ENCODE measurements at regions not wholly inside any gene's neighbourhood (a gene's known extent, or its start where the extent isn't known, plus 50 kb on each side); places are given as distances from the start of the nearest gene placed in this dataset.

GRCh38 chr7:81051811-81052413 is 133.1 kb upstream of the SEMA3C start:
- Histone ChIP-seq H3K27ac (ENCODE audit: extremely low read length, insufficient read depth, low read length) (no peak overlapping the region), H3K4me2 (ENCODE audit: low read depth, low read length) (no peak overlapping the region), H3K79me2 (ENCODE audit: insufficient read depth, low read length) (no peaks in the 10 kb centered on the region), H3K9ac (ENCODE audit: insufficient read depth, low read depth, low read length) (no peak overlapping the region), H3K27me3 (ENCODE audit: control insufficient read depth in 1 of 2, insufficient read depth in 2 of 2, low read length in 2 of 2) (no peaks in the 10 kb centered on the region), H4K20me1 (ENCODE audit: insufficient read depth, low read length) (no peaks in the 10 kb centered on the region), H2AFZ (ENCODE audit: low read length) (no peak overlapping the region), H3K4me3 (replicated peaks in 1 of 3; ENCODE audit: insufficient read depth in 1 of 3, low read depth in 2 of 3, low read length in 3 of 3) (no peak overlapping the region), H3K4me1 (ENCODE audit: insufficient read depth, low read length) (no peaks in the 10 kb centered on the region), H3K9me3 (ENCODE audit: low read length) (no peaks in the 10 kb centered on the region; the same call in 1 of the 2 replicates), H3K36me3 (replicated peaks in 1 of 2; ENCODE audit: control insufficient read depth in 1 of 2, insufficient read depth in 2 of 2, low read length in 2 of 2) (no peaks in the 10 kb centered on the region)
- no peak for ATAC-seq
- no peak for DNase-seq (ENCODE audit: low spot score)
- intact Hi-C loops (cut with micrococcal nuclease; ENCODE audit: unreplicated experiment) (no loop called here), in situ Hi-C loops (cut with HindIII; ENCODE audit: extremely low pct_ligation_motif_present, low pct_unique_long_range_greater_than_20kb) (no loop called here)
- TF ChIP-seq EHMT2 (IDR thresholded peaks at IDR 0.05; ENCODE audit: borderline replicate concordance, low read depth, low read length), result no peak
- TF ChIP-seq ARNT2 (CRISPR knock-in tag; IDR thresholded peaks at IDR 0.05; ENCODE audit: low read depth), result no peak
- no peak for TF ChIP-seq NFKB2 (CRISPR knock-in tag; IDR thresholded peaks at IDR 0.05; ENCODE audit: borderline replicate concordance)
- TF ChIP-seq ZNF639 (CRISPR knock-in tag; conservative IDR thresholded peaks at IDR 0.05), result no peak
- no peak for FAIRE-seq
- WGBS (ENCODE audit: low lambda C conversion rate), result 5% methylated on average over 3 of the region's 3 CpGs
- CTCF ChIA-PET (ENCODE audit: low intra/inter-chr PET ratio, low total read pairs), result no interaction called here
- POLR2A ChIA-PET, result no interaction called here
- no TSS peak for BruUV-seq (replicated peaks)

- Histone ChIP-seq H3K27me3 (ENCODE audit: control insufficient read depth in 1 of 2, insufficient read depth in 2 of 2, low read length in 2 of 2) (no peaks in the 10 kb centered on the region), H3K36me3 (replicated peaks in 1 of 2; ENCODE audit: control insufficient read depth in 1 of 2, insufficient read depth in 2 of 2, low read length in 2 of 2) (no peaks in the 10 kb centered on the region), H3K4me1 (ENCODE audit: insufficient read depth, low read length) (no peaks in the 10 kb centered on the region), H4K20me1 (ENCODE audit: insufficient read depth, low read length) (no peaks in the 10 kb centered on the region), H2AFZ (ENCODE audit: low read length) (no peak overlapping the region), H3K9me3 (ENCODE audit: low read length) (no peaks in the 10 kb centered on the region; the same call in 1 of the 2 replicates), H3K4me2 (ENCODE audit: low read depth, low read length) (no peak overlapping the region), H3K9ac (ENCODE audit: insufficient read depth, low read depth, low read length) (no peak overlapping the region), H3K27ac (ENCODE audit: extremely low read length, insufficient read depth, low read length) (no peak overlapping the region), H3K79me2 (ENCODE audit: insufficient read depth, low read length) (no peaks in the 10 kb centered on the region), H3K4me3 (replicated peaks in 1 of 3; ENCODE audit: insufficient read depth in 1 of 3, low read depth in 2 of 3, low read length in 3 of 3) (no peak overlapping the region)
- ChIA-PET CTCF (ENCODE audit: low intra/inter-chr PET ratio, low total read pairs) (no interaction called here), POLR2A (no interaction called here)
- no peak for DNase-seq (ENCODE audit: low spot score)
- ATAC-seq, result no peak
- TF ChIP-seq SMARCE1 (IDR thresholded peaks at IDR 0.05; ENCODE audit: borderline replicate concordance), result no peak
- TF ChIP-seq ZFX (CRISPR knock-in tag; IDR thresholded peaks at IDR 0.05; ENCODE audit: low read depth), result no peak
- no peak for TF ChIP-seq MEIS2 (CRISPR knock-in tag; IDR thresholded peaks at IDR 0.05)
- no peak for TF ChIP-seq TOE1 (CRISPR knock-in tag; IDR thresholded peaks at IDR 0.05)
- TF ChIP-seq PHF5A (CRISPR knock-in tag; IDR thresholded peaks at IDR 0.05; ENCODE audit: low read depth, unreplicated experiment), result no peak
- TF ChIP-seq RXRA (CRISPR knock-in tag; IDR thresholded peaks at IDR 0.05), result no peak
- TF ChIP-seq ZBTB34 (CRISPR knock-in tag; IDR thresholded peaks at IDR 0.05), result no peak
- no peak for TF ChIP-seq MLX (CRISPR knock-in tag; IDR thresholded peaks at IDR 0.05)
- TF ChIP-seq CHD2 (IDR thresholded peaks at IDR 0.05; ENCODE audit: low read depth, low read length), result no peak
- no peak for TF ChIP-seq NKX3-1 (CRISPR knock-in tag; IDR thresholded peaks at IDR 0.05)
- TF ChIP-seq SRSF9 (IDR thresholded peaks at IDR 0.05; ENCODE audit: borderline replicate concordance, insufficient read depth, low read depth, low read length, poor library complexity, severe bottlenecking), result no peak
- no peak for TF ChIP-seq SOX6 (IDR thresholded peaks at IDR 0.05)
- no peak for TF ChIP-seq SOX6 (CRISPR knock-in tag; IDR thresholded peaks at IDR 0.05)
- BruUV-seq (replicated peaks), result no TSS peak
- in situ Hi-C loops (cut with HindIII; ENCODE audit: extremely low pct_ligation_motif_present, low pct_unique_long_range_greater_than_20kb) (no loop called here), intact Hi-C loops (cut with micrococcal nuclease; ENCODE audit: unreplicated experiment) (no loop called here)
- FAIRE-seq, result no peak
Measured at GRCh38 chr7:81045491-81046030, 126.7 kb upstream of the SEMA3C start.

Data from HepG2 (cell line).